GM12878 (cell line): ENCODE measurements at regions not wholly inside any gene's neighbourhood (a gene's known extent, or its start where the extent isn't known, plus 50 kb on each side); places are given as distances from the start of the nearest gene placed in this dataset.

Source experiments
- ASH2L ChIP-seq: fragments of 300-600, 200-600 bp; sonication (generic); IDR thresholded peaks from 2 replicates; pipeline ENCODE4 v1.6.1; 2017; ENCODE audit warnings: low read depth, mild to moderate bottlenecking, borderline replicate concordance
- BCL11A ChIP-seq: IDR thresholded peaks from 2 replicates; pipeline ENCODE4 v1.6.1; 2011; ENCODE audit warnings: low read depth, low read length
- BMI1 ChIP-seq: fragments of 450-650 bp; IDR thresholded peaks from 2 replicates; pipeline ENCODE4 v1.6.1; 2016; ENCODE audit warnings: mild to moderate bottlenecking, moderate library complexity, borderline replicate concordance
- CHD4 ChIP-seq: fragments of 200-600 bp; sonication (generic); IDR thresholded peaks from 2 replicates; pipeline ENCODE4 v1.6.1; 2016; ENCODE audit warnings: mild to moderate bottlenecking
- CREM ChIP-seq: IDR thresholded peaks from 2 replicates; pipeline ENCODE4 v1.6.1; 2014; ENCODE audit warnings: antibody characterized with exemption, low read depth
- EGR1 ChIP-seq, 2 experiments: IDR thresholded peaks; 1 replicate in 1 of 2; 2 replicates in 1 of 2; pipeline ENCODE4 v1.6.1; 2011 to 2012; ENCODE audit warnings: low read depth in 2 of 2, low read length in 2 of 2, borderline replicate concordance in 1 of 2, mild to moderate bottlenecking in 1 of 2, moderate library complexity in 1 of 2
- EP300 ChIP-seq, 2 experiments: fragments of 150-350 bp in 1 of 2; IDR thresholded peaks; 2 replicates each; pipeline ENCODE4 v1.6.1; 2011 to 2012; ENCODE audit warnings: low read depth in 2 of 2, low read length in 2 of 2, borderline replicate concordance in 1 of 2, improper control_type of control experiment in 1 of 2, inconsistent platforms in 1 of 2; ENCODE audit not compliant: control insufficient read depth in 1 of 2
- FOS ChIP-seq: IDR thresholded peaks from 3 replicates; pipeline ENCODE4 v1.6.1; 2011; ENCODE audit warnings: borderline replicate concordance; ENCODE audit not compliant: insufficient read length; ENCODE audit errors: extremely low read depth
- IKZF1 ChIP-seq: fragments of 450-650 bp; conservative IDR thresholded peaks from 2 replicates; pipeline ENCODE4 v1.6.1; 2017; ENCODE audit warnings: antibody characterized with exemption, mild to moderate bottlenecking
- KAT2A ChIP-seq: conservative IDR thresholded peaks from 2 replicates; pipeline ENCODE4 v1.6.1; 2011; ENCODE audit warnings: low read depth, low read length; ENCODE audit not compliant: control insufficient read depth
- RUNX3 ChIP-seq: IDR thresholded peaks from 2 replicates; pipeline ENCODE4 v1.6.1; 2012; ENCODE audit warnings: low read length, inconsistent platforms
- SIN3A ChIP-seq: IDR thresholded peaks from 2 replicates; pipeline ENCODE4 v1.6.1; 2012; ENCODE audit warnings: low read depth, low read length, improper control_type of control experiment
- STAT1 ChIP-seq: fragments of 450-650 bp; conservative IDR thresholded peaks from 2 replicates; pipeline ENCODE4 v1.6.1; 2014; ENCODE audit warnings: antibody characterized with exemption, mild to moderate bottlenecking
- ZNF207 ChIP-seq: fragments of 450-650 bp; IDR thresholded peaks from 2 replicates; pipeline ENCODE4 v1.6.1; 2014; ENCODE audit warnings: antibody characterized with exemption, mild to moderate bottlenecking, borderline replicate concordance
- ZNF217 ChIP-seq: fragments of 450-650 bp; IDR thresholded peaks from 2 replicates; pipeline ENCODE4 v1.6.1; 2017; ENCODE audit warnings: antibody characterized with exemption, mild to moderate bottlenecking
- TF ChIP-seq, protein P1 (sequence below): IDR thresholded peaks from 2 replicates; pipeline ENCODE4 v1.6.1; 2012; ENCODE audit warnings: low read depth, low read length, improper control_type of control experiment
- TF ChIP-seq, protein P2 (sequence below): IDR thresholded peaks from 2 replicates; pipeline ENCODE4 v1.6.1; 2012; ENCODE audit warnings: mild to moderate bottlenecking, low read depth, low read length
- TF ChIP-seq, protein P3 (sequence below): fragments of 450-650 bp; IDR thresholded peaks from 2 replicates; pipeline ENCODE4 v1.6.1; 2018; ENCODE audit warnings: mild to moderate bottlenecking, low read depth, moderate library complexity; ENCODE audit not compliant: partially characterized antibody
- TF ChIP-seq, protein P4 (sequence below): IDR thresholded peaks from 2 replicates; pipeline ENCODE4 v1.6.1; 2011; ENCODE audit warnings: low read depth, low read length, improper control_type of control experiment, borderline replicate concordance
- TF ChIP-seq, protein P5 (sequence below): fragments of 450-650 bp; conservative IDR thresholded peaks from 2 replicates; pipeline ENCODE4 v1.6.1; 2017; ENCODE audit warnings: mild to moderate bottlenecking, moderate library complexity

DNA sequence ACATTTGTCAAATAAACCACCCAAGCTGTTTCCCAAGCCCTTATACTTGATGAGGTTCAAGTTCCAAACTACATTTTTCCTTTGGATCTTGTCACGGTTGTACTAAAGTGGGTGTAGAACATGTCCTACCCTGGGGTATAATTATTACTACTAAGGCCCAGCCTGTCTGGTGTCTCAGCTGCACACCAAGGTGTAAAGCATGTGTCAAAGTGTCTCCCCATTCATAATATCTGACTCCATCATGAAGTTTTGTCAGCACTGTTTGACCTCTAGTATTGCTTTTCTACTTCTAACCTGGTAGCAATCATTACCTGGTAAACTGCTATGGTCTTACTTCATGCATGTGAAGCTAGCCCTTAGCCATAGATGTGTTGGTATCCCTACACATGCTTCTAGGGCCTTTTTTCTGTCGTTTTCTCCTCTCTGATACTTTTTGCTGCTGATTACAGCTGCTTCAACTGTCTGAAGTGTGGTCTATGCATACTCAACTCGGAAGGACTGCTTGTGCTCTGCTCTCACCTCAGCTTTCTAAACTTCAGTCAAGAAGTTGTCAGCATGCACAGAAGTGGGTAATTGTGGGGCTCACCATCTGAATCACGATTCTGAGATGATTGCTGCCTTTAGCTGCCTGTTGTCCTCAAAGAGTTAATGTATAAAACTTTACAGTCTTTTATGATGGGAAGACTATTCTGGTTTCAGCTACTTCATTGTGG lies 445.7 kb upstream of the TRIB2 start (continued):
- TF ChIP-seq EP300 (IDR thresholded peaks at IDR 0.05; ENCODE audit: borderline replicate concordance in 1 of 2, control insufficient read depth in 1 of 2, low read depth in 2 of 2, low read length in 2 of 2) (no peak; a peak in 1 of 4 replicates), KAT2A (no peak), ASH2L (no peak), BCL11A (peak; percentile 78), FOS (no peak), ZNF207 (no peak), ZNF217 (no peak), EGR1 (IDR thresholded peaks at IDR 0.05; ENCODE audit: borderline replicate concordance in 1 of 2, low read depth in 2 of 2, low read length in 2 of 2) (no peak), RUNX3 (peak; percentile 75), IKZF1 (no peak), CHD4 (no peak), BMI1 (no peak), STAT1 (no peak), SIN3A (no peak), CREM (0 out of 2 replicates have a peak, but pooled peaks have one; percentile 25)
- TF ChIP-seq, protein P1, sequence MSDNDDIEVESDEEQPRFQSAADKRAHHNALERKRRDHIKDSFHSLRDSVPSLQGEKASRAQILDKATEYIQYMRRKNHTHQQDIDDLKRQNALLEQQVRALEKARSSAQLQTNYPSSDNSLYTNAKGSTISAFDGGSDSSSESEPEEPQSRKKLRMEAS: no peak
- TF ChIP-seq, protein P2, sequence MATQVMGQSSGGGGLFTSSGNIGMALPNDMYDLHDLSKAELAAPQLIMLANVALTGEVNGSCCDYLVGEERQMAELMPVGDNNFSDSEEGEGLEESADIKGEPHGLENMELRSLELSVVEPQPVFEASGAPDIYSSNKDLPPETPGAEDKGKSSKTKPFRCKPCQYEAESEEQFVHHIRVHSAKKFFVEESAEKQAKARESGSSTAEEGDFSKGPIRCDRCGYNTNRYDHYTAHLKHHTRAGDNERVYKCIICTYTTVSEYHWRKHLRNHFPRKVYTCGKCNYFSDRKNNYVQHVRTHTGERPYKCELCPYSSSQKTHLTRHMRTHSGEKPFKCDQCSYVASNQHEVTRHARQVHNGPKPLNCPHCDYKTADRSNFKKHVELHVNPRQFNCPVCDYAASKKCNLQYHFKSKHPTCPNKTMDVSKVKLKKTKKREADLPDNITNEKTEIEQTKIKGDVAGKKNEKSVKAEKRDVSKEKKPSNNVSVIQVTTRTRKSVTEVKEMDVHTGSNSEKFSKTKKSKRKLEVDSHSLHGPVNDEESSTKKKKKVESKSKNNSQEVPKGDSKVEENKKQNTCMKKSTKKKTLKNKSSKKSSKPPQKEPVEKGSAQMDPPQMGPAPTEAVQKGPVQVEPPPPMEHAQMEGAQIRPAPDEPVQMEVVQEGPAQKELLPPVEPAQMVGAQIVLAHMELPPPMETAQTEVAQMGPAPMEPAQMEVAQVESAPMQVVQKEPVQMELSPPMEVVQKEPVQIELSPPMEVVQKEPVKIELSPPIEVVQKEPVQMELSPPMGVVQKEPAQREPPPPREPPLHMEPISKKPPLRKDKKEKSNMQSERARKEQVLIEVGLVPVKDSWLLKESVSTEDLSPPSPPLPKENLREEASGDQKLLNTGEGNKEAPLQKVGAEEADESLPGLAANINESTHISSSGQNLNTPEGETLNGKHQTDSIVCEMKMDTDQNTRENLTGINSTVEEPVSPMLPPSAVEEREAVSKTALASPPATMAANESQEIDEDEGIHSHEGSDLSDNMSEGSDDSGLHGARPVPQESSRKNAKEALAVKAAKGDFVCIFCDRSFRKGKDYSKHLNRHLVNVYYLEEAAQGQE: no peak
- TF ChIP-seq, protein P3, sequence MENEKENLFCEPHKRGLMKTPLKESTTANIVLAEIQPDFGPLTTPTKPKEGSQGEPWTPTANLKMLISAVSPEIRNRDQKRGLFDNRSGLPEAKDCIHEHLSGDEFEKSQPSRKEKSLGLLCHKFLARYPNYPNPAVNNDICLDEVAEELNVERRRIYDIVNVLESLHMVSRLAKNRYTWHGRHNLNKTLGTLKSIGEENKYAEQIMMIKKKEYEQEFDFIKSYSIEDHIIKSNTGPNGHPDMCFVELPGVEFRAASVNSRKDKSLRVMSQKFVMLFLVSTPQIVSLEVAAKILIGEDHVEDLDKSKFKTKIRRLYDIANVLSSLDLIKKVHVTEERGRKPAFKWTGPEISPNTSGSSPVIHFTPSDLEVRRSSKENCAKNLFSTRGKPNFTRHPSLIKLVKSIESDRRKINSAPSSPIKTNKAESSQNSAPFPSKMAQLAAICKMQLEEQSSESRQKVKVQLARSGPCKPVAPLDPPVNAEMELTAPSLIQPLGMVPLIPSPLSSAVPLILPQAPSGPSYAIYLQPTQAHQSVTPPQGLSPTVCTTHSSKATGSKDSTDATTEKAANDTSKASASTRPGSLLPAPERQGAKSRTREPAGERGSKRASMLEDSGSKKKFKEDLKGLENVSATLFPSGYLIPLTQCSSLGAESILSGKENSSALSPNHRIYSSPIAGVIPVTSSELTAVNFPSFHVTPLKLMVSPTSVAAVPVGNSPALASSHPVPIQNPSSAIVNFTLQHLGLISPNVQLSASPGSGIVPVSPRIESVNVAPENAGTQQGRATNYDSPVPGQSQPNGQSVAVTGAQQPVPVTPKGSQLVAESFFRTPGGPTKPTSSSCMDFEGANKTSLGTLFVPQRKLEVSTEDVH: no peak
- TF ChIP-seq, protein P4, sequence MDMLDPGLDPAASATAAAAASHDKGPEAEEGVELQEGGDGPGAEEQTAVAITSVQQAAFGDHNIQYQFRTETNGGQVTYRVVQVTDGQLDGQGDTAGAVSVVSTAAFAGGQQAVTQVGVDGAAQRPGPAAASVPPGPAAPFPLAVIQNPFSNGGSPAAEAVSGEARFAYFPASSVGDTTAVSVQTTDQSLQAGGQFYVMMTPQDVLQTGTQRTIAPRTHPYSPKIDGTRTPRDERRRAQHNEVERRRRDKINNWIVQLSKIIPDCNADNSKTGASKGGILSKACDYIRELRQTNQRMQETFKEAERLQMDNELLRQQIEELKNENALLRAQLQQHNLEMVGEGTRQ: no peak
- TF ChIP-seq, protein P5, sequence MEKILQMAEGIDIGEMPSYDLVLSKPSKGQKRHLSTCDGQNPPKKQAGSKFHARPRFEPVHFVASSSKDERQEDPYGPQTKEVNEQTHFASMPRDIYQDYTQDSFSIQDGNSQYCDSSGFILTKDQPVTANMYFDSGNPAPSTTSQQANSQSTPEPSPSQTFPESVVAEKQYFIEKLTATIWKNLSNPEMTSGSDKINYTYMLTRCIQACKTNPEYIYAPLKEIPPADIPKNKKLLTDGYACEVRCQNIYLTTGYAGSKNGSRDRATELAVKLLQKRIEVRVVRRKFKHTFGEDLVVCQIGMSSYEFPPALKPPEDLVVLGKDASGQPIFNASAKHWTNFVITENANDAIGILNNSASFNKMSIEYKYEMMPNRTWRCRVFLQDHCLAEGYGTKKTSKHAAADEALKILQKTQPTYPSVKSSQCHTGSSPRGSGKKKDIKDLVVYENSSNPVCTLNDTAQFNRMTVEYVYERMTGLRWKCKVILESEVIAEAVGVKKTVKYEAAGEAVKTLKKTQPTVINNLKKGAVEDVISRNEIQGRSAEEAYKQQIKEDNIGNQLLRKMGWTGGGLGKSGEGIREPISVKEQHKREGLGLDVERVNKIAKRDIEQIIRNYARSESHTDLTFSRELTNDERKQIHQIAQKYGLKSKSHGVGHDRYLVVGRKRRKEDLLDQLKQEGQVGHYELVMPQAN: no peak
